ENCODE measurements at regions not wholly inside any gene's neighbourhood (a gene's known extent, or its start where the extent isn't known, plus 50 kb on each side); places are given as distances from the start of the nearest gene placed in this dataset.

GRCh38 chr3:94612631-94613030 lies 549.8 kb downstream of the NSUN3 start:
- H2AFZ ChIP-seq (ENCODE audit: low read depth, low read length): no peak overlapping the region
- no peak overlapping the region for H3K4me3 ChIP-seq (ENCODE audit: insufficient read depth, low read depth, low read length)
- Mint-ChIP-seq H3K4me1 (ENCODE audit: low read depth, unreplicated experiment) (no peaks in the 10 kb centered on the region), H3K9me3 (ENCODE audit: unreplicated experiment) (no peaks in the 10 kb centered on the region), H3K36me3 (ENCODE audit: low read depth, unreplicated experiment) (no peaks in the 10 kb centered on the region), H3K27me3 (ENCODE audit: low read depth, unreplicated experiment) (peaks cover 2% of the 10 kb centered on the region), H3K4me3 (ENCODE audit: unreplicated experiment) (no peak overlapping the region), H3K27ac (ENCODE audit: unreplicated experiment) (no peak overlapping the region)
- H3K27me3 ChIP-seq (ENCODE audit: insufficient read depth, low read length): no peaks in the 10 kb centered on the region
- TF ChIP-seq EZH2 (IDR thresholded peaks at IDR 0.05; ENCODE audit: insufficient read depth, low read length) (no peak), CTCF (IDR thresholded peaks at IDR 0.05; ENCODE audit: insufficient read depth, low read depth, low read length) (no peak)
- no peaks in the 10 kb centered on the region for H3K9me3 ChIP-seq (ENCODE audit: insufficient read depth, low read depth, low read length)
- no peaks in the 10 kb centered on the region for H3K36me3 ChIP-seq (ENCODE audit: insufficient read depth, low read length)
- DNase-seq (ENCODE audit: low read depth): no peak
- no peaks in the 10 kb centered on the region for H3K79me2 ChIP-seq (ENCODE audit: insufficient read depth, low read length)
- H4K20me1 ChIP-seq (ENCODE audit: insufficient read depth, low read length): no peaks in the 10 kb centered on the region
- H3K4me2 ChIP-seq (ENCODE audit: low read length): no peak overlapping the region
- no peak for FAIRE-seq
- no peak overlapping the region for H3K27ac ChIP-seq (ENCODE audit: low read depth, low read length)
- peaks cover 2% of the 10 kb centered on the region for H3K4me1 ChIP-seq (ENCODE audit: insufficient read depth, low read length)
- H3K9ac ChIP-seq (ENCODE audit: low read length): no peak overlapping the region

- H3K4me2 ChIP-seq (ENCODE audit: low read length): no peak overlapping the region
- no peaks in the 10 kb centered on the region for H3K36me3 Mint-ChIP-seq (ENCODE audit: low read depth, unreplicated experiment)
- H3K27ac Mint-ChIP-seq (ENCODE audit: unreplicated experiment): no peak overlapping the region
These were observed 551.3 kb downstream of the NSUN3 start for GRCh38 chr3:94614192-94614591.

More at GRCh38 chr3:94614192-94614591, 551.3 kb downstream of the NSUN3 start:
- Histone ChIP-seq H4K20me1 (ENCODE audit: insufficient read depth, low read length) (no peaks in the 10 kb centered on the region), H3K9ac (ENCODE audit: low read length) (no peak overlapping the region), H3K9me3 (ENCODE audit: insufficient read depth, low read depth, low read length) (no peaks in the 10 kb centered on the region), H3K79me2 (ENCODE audit: insufficient read depth, low read length) (no peaks in the 10 kb centered on the region), H3K27me3 (ENCODE audit: insufficient read depth, low read length) (no peaks in the 10 kb centered on the region), H3K4me1 (ENCODE audit: insufficient read depth, low read length) (peaks cover 2% of the 10 kb centered on the region), H3K27ac (ENCODE audit: low read depth, low read length) (no peak overlapping the region), H3K36me3 (ENCODE audit: insufficient read depth, low read length) (no peaks in the 10 kb centered on the region), H3K4me3 (ENCODE audit: insufficient read depth, low read depth, low read length) (no peak overlapping the region), H2AFZ (ENCODE audit: low read depth, low read length) (no peak overlapping the region)
- Mint-ChIP-seq H3K9me3 (ENCODE audit: unreplicated experiment) (no peaks in the 10 kb centered on the region), H3K27me3 (ENCODE audit: low read depth, unreplicated experiment) (no peaks in the 10 kb centered on the region), H3K4me1 (ENCODE audit: low read depth, unreplicated experiment) (no peaks in the 10 kb centered on the region), H3K4me3 (ENCODE audit: unreplicated experiment) (no peak overlapping the region)
- DNase-seq (ENCODE audit: low read depth): no peak
- no peak for FAIRE-seq
- no peak for TF ChIP-seq EZH2 (IDR thresholded peaks at IDR 0.05; ENCODE audit: insufficient read depth, low read length)
- TF ChIP-seq CTCF (IDR thresholded peaks at IDR 0.05; ENCODE audit: insufficient read depth, low read depth, low read length): no peak

All from astrocyte (in vitro differentiated cells and primary cell).